ENCODE measurements at regions not wholly inside any gene's neighbourhood (a gene's known extent, or its start where the extent isn't known, plus 50 kb on each side); places are given as distances from the start of the nearest gene placed in this dataset.

GRCh38 chr5:144011388-144011787 lies 159.1 kb downstream of the YIPF5 start:
- DNase-seq (no peak), ATAC-seq (ENCODE audit: low read depth) (no peak)
- H3K9me3 Mint-ChIP-seq = peaks cover 8% of the 10 kb centered on the region
- peaks cover 2% of the 10 kb centered on the region for H3K27me3 Mint-ChIP-seq
- no peak overlapping the region for H3K27ac Mint-ChIP-seq
- peaks cover 1% of the 10 kb centered on the region for H3K36me3 Mint-ChIP-seq
- POLR2A ChIA-PET = no interaction called here
- no peaks in the 10 kb centered on the region for H3K4me1 Mint-ChIP-seq
- no peak overlapping the region for H3K4me3 Mint-ChIP-seq

GRCh38 chr5:144013816-144014215 lies 156.6 kb downstream of the YIPF5 start:
- Mint-ChIP-seq H3K4me3 (no peak overlapping the region), H3K9me3 (peaks cover 8% of the 10 kb centered on the region), H3K4me1 (no peaks in the 10 kb centered on the region), H3K27ac (no peak overlapping the region), H3K36me3 (peaks cover 1% of the 10 kb centered on the region), H3K27me3 (peaks cover 4% of the 10 kb centered on the region)
- ATAC-seq (ENCODE audit: low read depth) (no peak), DNase-seq (no peak)
- POLR2A ChIA-PET = no interaction called here

- Mint-ChIP-seq H3K4me1 (no peaks in the 10 kb centered on the region), H3K36me3 (peaks cover under 1% of the 10 kb centered on the region), H3K27me3 (peaks cover 5% of the 10 kb centered on the region), H3K4me3 (no peak overlapping the region), H3K9me3 (peaks cover 8% of the 10 kb centered on the region), H3K27ac (no peak overlapping the region)
- DNase-seq = no peak
- ATAC-seq (ENCODE audit: low read depth) = no peak
- POLR2A ChIA-PET = no interaction called here
These were observed 154.5 kb downstream of the YIPF5 start for GRCh38 chr5:144015961-144016360.

- Mint-ChIP-seq H3K27ac (no peak overlapping the region), H3K4me1 (no peaks in the 10 kb centered on the region), H3K36me3 (no peaks in the 10 kb centered on the region), H3K27me3 (peaks cover 5% of the 10 kb centered on the region), H3K9me3 (peaks cover 7% of the 10 kb centered on the region), H3K4me3 (no peak overlapping the region)
- ATAC-seq (ENCODE audit: low read depth) (no peak), DNase-seq (no peak)
- POLR2A ChIA-PET = no interaction called here
These were observed 153.3 kb downstream of the YIPF5 start for GRCh38 chr5:144017119-144017518.

- no peaks in the 10 kb centered on the region for H3K36me3 Mint-ChIP-seq
These were observed 152.8 kb downstream of the YIPF5 start for GRCh38 chr5:144017631-144018030.

GRCh38 chr5:144024090-144024489 lies 146.4 kb downstream of the YIPF5 start:
- DNase-seq = no peak
- POLR2A ChIA-PET = no interaction called here
- H3K27me3 Mint-ChIP-seq = no peaks in the 10 kb centered on the region
- ATAC-seq (ENCODE audit: low read depth) = no peak
- no peaks in the 10 kb centered on the region for H3K4me1 Mint-ChIP-seq
- H3K27ac Mint-ChIP-seq = no peak overlapping the region
- H3K4me3 Mint-ChIP-seq = no peak overlapping the region
- H3K9me3 Mint-ChIP-seq = peaks cover 5% of the 10 kb centered on the region
- no peaks in the 10 kb centered on the region for H3K36me3 Mint-ChIP-seq

More at GRCh38 chr5:144017631-144018030, 152.8 kb downstream of the YIPF5 start:
- peaks cover 10% of the 10 kb centered on the region for H3K9me3 Mint-ChIP-seq
- no peak overlapping the region for H3K27ac Mint-ChIP-seq
- no peak for ATAC-seq (ENCODE audit: low read depth)
- peaks cover 5% of the 10 kb centered on the region for H3K27me3 Mint-ChIP-seq
- no peak for DNase-seq
- no peak overlapping the region for H3K4me3 Mint-ChIP-seq
- POLR2A ChIA-PET = no interaction called here
- no peaks in the 10 kb centered on the region for H3K4me1 Mint-ChIP-seq

GRCh38 chr5:144024545-144024944 lies 145.9 kb downstream of the YIPF5 start:
- no peak overlapping the region for H3K4me3 Mint-ChIP-seq

GRCh38 chr5:144026286-144026685 lies 144.2 kb downstream of the YIPF5 start:
- Mint-ChIP-seq H3K27ac (no peak overlapping the region), H3K4me3 (no peak overlapping the region), H3K36me3 (no peaks in the 10 kb centered on the region), H3K9me3 (peaks cover 3% of the 10 kb centered on the region), H3K4me1 (no peaks in the 10 kb centered on the region), H3K27me3 (peaks cover 2% of the 10 kb centered on the region)
- ATAC-seq (ENCODE audit: low read depth) (no peak), DNase-seq (no peak)
- POLR2A ChIA-PET = no interaction called here

More at GRCh38 chr5:144024545-144024944, 145.9 kb downstream of the YIPF5 start:
- ATAC-seq (ENCODE audit: low read depth) (no peak), DNase-seq (no peak)
- no peaks in the 10 kb centered on the region for H3K36me3 Mint-ChIP-seq
- no peak overlapping the region for H3K27ac Mint-ChIP-seq
- peaks cover 5% of the 10 kb centered on the region for H3K9me3 Mint-ChIP-seq
- H3K4me1 Mint-ChIP-seq = no peaks in the 10 kb centered on the region
- POLR2A ChIA-PET = no interaction called here
- no peaks in the 10 kb centered on the region for H3K27me3 Mint-ChIP-seq

- peaks cover 8% of the 10 kb centered on the region for H3K27me3 Mint-ChIP-seq
These were observed 142.4 kb downstream of the YIPF5 start for GRCh38 chr5:144028058-144028457.

GRCh38 chr5:144028636-144029035 lies 141.8 kb downstream of the YIPF5 start:
- Mint-ChIP-seq H3K27ac (no peak overlapping the region), H3K9me3 (no peaks in the 10 kb centered on the region), H3K4me3 (no peak overlapping the region), H3K27me3 (peaks cover 8% of the 10 kb centered on the region), H3K4me1 (no peaks in the 10 kb centered on the region), H3K36me3 (no peaks in the 10 kb centered on the region)
- no peak for ATAC-seq (ENCODE audit: low read depth)
- POLR2A ChIA-PET = no interaction called here
- no peak for DNase-seq

More at GRCh38 chr5:144028058-144028457, 142.4 kb downstream of the YIPF5 start:
- no peaks in the 10 kb centered on the region for H3K4me1 Mint-ChIP-seq
- ATAC-seq (ENCODE audit: low read depth) (no peak), DNase-seq (no peak)
- H3K27ac Mint-ChIP-seq = no peak overlapping the region
- POLR2A ChIA-PET = no interaction called here
- H3K36me3 Mint-ChIP-seq = no peaks in the 10 kb centered on the region
- H3K9me3 Mint-ChIP-seq = no peaks in the 10 kb centered on the region
- no peak overlapping the region for H3K4me3 Mint-ChIP-seq

- H3K36me3 Mint-ChIP-seq = no peaks in the 10 kb centered on the region
- no peak overlapping the region for H3K4me3 Mint-ChIP-seq
- H3K27ac Mint-ChIP-seq = no peak overlapping the region
- DNase-seq (no peak), ATAC-seq (ENCODE audit: low read depth) (no peak)
- no peaks in the 10 kb centered on the region for H3K9me3 Mint-ChIP-seq
- POLR2A ChIA-PET = no interaction called here
- peaks cover 15% of the 10 kb centered on the region for H3K27me3 Mint-ChIP-seq
- H3K4me1 Mint-ChIP-seq = no peaks in the 10 kb centered on the region
These were observed 139.6 kb downstream of the YIPF5 start for GRCh38 chr5:144030904-144031303.

GRCh38 chr5:144032375-144032774 lies 138.1 kb downstream of the YIPF5 start:
- POLR2A ChIA-PET = no interaction called here
- Mint-ChIP-seq H3K36me3 (no peaks in the 10 kb centered on the region), H3K4me3 (no peak overlapping the region), H3K4me1 (no peaks in the 10 kb centered on the region), H3K9me3 (no peaks in the 10 kb centered on the region), H3K27me3 (peaks cover 17% of the 10 kb centered on the region), H3K27ac (no peak overlapping the region)
- no peak for DNase-seq
- ATAC-seq (ENCODE audit: low read depth) = no peak

- ATAC-seq (ENCODE audit: low read depth) (no peak), DNase-seq (no peak)
- POLR2A ChIA-PET = no interaction called here
- H3K27ac Mint-ChIP-seq = no peak overlapping the region
- H3K4me3 Mint-ChIP-seq = no peak overlapping the region
- no peaks in the 10 kb centered on the region for H3K4me1 Mint-ChIP-seq
- H3K36me3 Mint-ChIP-seq = no peaks in the 10 kb centered on the region
- H3K9me3 Mint-ChIP-seq = no peaks in the 10 kb centered on the region
- peaks cover 17% of the 10 kb centered on the region for H3K27me3 Mint-ChIP-seq
These were observed 137.0 kb downstream of the YIPF5 start for GRCh38 chr5:144033486-144033885.

- H3K4me3 Mint-ChIP-seq = no peak overlapping the region
- H3K27me3 Mint-ChIP-seq = peaks cover 17% of the 10 kb centered on the region
- H3K9me3 Mint-ChIP-seq = no peaks in the 10 kb centered on the region
- no peak for ATAC-seq (ENCODE audit: low read depth)
- DNase-seq = no peak
- H3K4me1 Mint-ChIP-seq = no peaks in the 10 kb centered on the region
- H3K36me3 Mint-ChIP-seq = no peaks in the 10 kb centered on the region
- POLR2A ChIA-PET = no interaction called here
- H3K27ac Mint-ChIP-seq = no peak overlapping the region
These were observed 135.3 kb downstream of the YIPF5 start for GRCh38 chr5:144035046-144035740.

GRCh38 chr5:144036476-144036875 lies 134.0 kb downstream of the YIPF5 start:
- peaks cover 14% of the 10 kb centered on the region for H3K27me3 Mint-ChIP-seq
- H3K36me3 Mint-ChIP-seq = no peaks in the 10 kb centered on the region
- H3K4me1 Mint-ChIP-seq = no peaks in the 10 kb centered on the region
- no peak for ATAC-seq (ENCODE audit: low read depth)
- H3K27ac Mint-ChIP-seq = no peak overlapping the region
- H3K4me3 Mint-ChIP-seq = no peak overlapping the region
- no peak for DNase-seq
- H3K9me3 Mint-ChIP-seq = no peaks in the 10 kb centered on the region
- POLR2A ChIA-PET = no interaction called here

All from activated naive CD8-positive, alpha-beta T cell treated with anti-CD3 and anti-CD28 coated beads, Interleukin-2, amount 10 ng/mL, durations not matched to agents 7 days and 5 days (primary cell).